HL-60 (cell line): ENCODE measurements at regions not wholly inside any gene's neighbourhood (a gene's known extent, or its start where the extent isn't known, plus 50 kb on each side); places are given as distances from the start of the nearest gene placed in this dataset.

ENCODE experiments used
- DNase-seq, 2 experiments: peaks; one replicate each; pipeline ENCODE4 v3.0.0-alpha.2; 2010 to 2020; ENCODE audit warnings: low read depth in 1 of 2, low spot score in 1 of 2
- H3K27ac ChIP-seq: fragments of 250-450 bp; sonication (Bioruptor Pico); replicated peaks from 2 replicates; pipeline ENCODE4 v1.5.1; 2020; ENCODE audit warnings: mild to moderate bottlenecking, moderate library complexity
- H3K27me3 ChIP-seq: fragments of 250-450 bp; sonication (Bioruptor Pico); 2 replicates; pipeline ENCODE4 v1.5.1; 2021; ENCODE audit warnings: mild to moderate bottlenecking, moderate library complexity; ENCODE audit not compliant: insufficient read depth, poor library complexity, severe bottlenecking
- H3K4me3 ChIP-seq: replicated peaks from 2 replicates; pipeline ENCODE4 v1.5.1; 2011; ENCODE audit warnings: mild to moderate bottlenecking, control low read depth, low read length; ENCODE audit not compliant: insufficient read depth
- GABPA ChIP-seq: IDR thresholded peaks from 2 replicates; pipeline ENCODE4 v1.6.1; 2012; ENCODE audit warnings: low read depth
- POLR2AphosphoS5 ChIP-seq: IDR thresholded peaks from 2 replicates; pipeline ENCODE4 v1.6.1; 2012; ENCODE audit warnings: low read depth
- SPI1 ChIP-seq: IDR thresholded peaks from 2 replicates; pipeline ENCODE4 v1.6.1; 2012; ENCODE audit warnings: low read depth, mild to moderate bottlenecking, borderline replicate concordance
- TF ChIP-seq, protein P1 (sequence below): IDR thresholded peaks from one replicate; pipeline ENCODE4 v1.5.1; 2011; ENCODE audit warnings: low read length, control low read depth, inconsistent platforms; ENCODE audit not compliant: insufficient read depth
- TF ChIP-seq, protein P2 (sequence below): IDR thresholded peaks from 2 replicates; pipeline ENCODE4 v1.6.1; 2012; ENCODE audit warnings: low read depth; ENCODE audit not compliant: insufficient replicate concordance

DNA sequence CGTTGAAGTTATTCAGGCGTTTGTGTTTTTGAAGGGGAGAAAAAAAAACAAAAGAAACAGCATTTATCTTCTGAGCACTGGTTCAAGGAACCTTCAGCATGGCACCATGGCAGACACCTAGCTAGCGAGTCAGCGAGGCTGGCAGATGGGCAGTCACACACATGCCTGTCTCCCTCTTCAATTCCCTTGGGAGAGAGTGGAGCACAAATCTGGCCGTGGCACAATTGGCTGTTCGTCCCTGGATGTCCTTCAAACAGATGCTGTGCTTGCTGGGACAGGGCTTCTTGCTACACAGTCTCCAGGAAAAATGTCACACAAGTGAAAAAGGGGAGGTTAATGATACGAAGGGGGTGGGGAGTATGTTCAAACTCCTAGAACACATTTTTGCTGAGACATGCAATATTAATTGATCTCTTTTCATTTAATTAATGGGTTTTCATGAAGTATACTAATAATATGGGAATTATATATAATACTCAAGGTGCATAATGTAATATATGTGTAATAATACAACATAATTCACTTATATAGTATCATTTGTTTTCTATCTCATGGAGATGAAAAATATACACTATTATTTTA, 1674.5 kb upstream of the SLC10A2 start:
- DNase-seq, result no peak
- TF ChIP-seq, protein P1, sequence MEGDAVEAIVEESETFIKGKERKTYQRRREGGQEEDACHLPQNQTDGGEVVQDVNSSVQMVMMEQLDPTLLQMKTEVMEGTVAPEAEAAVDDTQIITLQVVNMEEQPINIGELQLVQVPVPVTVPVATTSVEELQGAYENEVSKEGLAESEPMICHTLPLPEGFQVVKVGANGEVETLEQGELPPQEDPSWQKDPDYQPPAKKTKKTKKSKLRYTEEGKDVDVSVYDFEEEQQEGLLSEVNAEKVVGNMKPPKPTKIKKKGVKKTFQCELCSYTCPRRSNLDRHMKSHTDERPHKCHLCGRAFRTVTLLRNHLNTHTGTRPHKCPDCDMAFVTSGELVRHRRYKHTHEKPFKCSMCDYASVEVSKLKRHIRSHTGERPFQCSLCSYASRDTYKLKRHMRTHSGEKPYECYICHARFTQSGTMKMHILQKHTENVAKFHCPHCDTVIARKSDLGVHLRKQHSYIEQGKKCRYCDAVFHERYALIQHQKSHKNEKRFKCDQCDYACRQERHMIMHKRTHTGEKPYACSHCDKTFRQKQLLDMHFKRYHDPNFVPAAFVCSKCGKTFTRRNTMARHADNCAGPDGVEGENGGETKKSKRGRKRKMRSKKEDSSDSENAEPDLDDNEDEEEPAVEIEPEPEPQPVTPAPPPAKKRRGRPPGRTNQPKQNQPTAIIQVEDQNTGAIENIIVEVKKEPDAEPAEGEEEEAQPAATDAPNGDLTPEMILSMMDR, result no peak
- TF ChIP-seq POLR2AphosphoS5, result no peak
- TF ChIP-seq SPI1, result no peak
- TF ChIP-seq, protein P2, sequence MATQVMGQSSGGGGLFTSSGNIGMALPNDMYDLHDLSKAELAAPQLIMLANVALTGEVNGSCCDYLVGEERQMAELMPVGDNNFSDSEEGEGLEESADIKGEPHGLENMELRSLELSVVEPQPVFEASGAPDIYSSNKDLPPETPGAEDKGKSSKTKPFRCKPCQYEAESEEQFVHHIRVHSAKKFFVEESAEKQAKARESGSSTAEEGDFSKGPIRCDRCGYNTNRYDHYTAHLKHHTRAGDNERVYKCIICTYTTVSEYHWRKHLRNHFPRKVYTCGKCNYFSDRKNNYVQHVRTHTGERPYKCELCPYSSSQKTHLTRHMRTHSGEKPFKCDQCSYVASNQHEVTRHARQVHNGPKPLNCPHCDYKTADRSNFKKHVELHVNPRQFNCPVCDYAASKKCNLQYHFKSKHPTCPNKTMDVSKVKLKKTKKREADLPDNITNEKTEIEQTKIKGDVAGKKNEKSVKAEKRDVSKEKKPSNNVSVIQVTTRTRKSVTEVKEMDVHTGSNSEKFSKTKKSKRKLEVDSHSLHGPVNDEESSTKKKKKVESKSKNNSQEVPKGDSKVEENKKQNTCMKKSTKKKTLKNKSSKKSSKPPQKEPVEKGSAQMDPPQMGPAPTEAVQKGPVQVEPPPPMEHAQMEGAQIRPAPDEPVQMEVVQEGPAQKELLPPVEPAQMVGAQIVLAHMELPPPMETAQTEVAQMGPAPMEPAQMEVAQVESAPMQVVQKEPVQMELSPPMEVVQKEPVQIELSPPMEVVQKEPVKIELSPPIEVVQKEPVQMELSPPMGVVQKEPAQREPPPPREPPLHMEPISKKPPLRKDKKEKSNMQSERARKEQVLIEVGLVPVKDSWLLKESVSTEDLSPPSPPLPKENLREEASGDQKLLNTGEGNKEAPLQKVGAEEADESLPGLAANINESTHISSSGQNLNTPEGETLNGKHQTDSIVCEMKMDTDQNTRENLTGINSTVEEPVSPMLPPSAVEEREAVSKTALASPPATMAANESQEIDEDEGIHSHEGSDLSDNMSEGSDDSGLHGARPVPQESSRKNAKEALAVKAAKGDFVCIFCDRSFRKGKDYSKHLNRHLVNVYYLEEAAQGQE, result no peak
- Histone ChIP-seq H3K27ac (no peak overlapping the region), H3K4me3 (no peak overlapping the region), H3K27me3 (no peaks in the 10 kb centered on the region)

DNA sequence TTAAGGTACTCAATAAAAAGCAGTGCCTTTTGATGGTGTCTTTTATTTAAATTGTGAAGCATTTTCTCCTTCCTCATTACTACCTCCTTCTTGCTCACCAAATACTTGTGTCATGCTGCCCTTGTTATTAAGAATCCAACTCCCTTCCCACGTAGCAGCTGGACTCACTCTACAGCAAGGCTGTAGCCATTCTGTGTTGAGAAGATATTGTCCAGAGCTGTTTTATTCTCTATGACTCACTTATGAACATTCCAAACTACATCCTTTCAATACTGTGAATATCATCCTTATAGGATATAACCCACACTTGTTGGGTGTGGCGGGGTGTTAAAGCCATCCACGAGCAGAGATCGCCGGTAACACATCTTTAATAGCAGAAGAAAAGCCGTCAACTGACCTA, 1671.5 kb upstream of the SLC10A2 start:
- no peak overlapping the region for H3K27ac ChIP-seq
- no peak overlapping the region for H3K4me3 ChIP-seq
- TF ChIP-seq, protein P2, result no peak
- TF ChIP-seq, protein P1, result no peak
- no peaks in the 10 kb centered on the region for H3K27me3 ChIP-seq
- DNase-seq, result no peak

DNA sequence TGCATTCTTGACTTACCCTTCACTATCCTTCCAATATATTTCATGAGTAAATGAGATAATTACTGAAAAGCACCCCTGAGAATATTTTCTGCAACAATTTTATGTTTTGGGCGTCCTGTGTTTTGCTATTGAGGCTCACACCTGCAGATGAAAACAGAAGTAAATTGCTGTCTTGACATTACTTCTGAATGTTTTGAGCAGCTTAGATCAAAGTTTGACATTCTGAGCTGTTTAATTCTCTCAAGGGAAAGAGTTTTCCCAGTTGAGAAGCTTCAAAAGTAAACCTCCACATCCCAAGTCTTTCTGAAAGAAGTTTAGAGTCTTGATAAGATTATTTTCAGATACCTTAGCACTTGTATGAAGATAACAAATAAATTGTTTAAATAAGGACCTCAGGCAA, 1667.2 kb upstream of the SLC10A2 start:
- Histone ChIP-seq H3K27me3 (no peaks in the 10 kb centered on the region), H3K4me3 (no peak overlapping the region), H3K27ac (no peak overlapping the region)
- TF ChIP-seq, protein P1, result no peak
- TF ChIP-seq SPI1 (no peak), GABPA (no peak), POLR2AphosphoS5 (no peak)
- TF ChIP-seq, protein P2, result no peak
- DNase-seq, result no peak
